Loucy (cell line): ENCODE measurements at regions not wholly inside any gene's neighbourhood (a gene's known extent, or its start where the extent isn't known, plus 50 kb on each side); places are given as distances from the start of the nearest gene placed in this dataset.

Experiments used
- H2AFZ ChIP-seq: fragments of 200-600 bp; sonication (generic); 2 replicates; pipeline ENCODE4 v1.6.0; 2016; ENCODE audit warnings: antibody characterized with exemption, mild to moderate bottlenecking, low read length, moderate library complexity
- H3F3A ChIP-seq: fragments of 200-600 bp; 2 replicates; pipeline ENCODE4 v1.6.0; 2016; ENCODE audit warnings: antibody characterized with exemption, low read depth, mild to moderate bottlenecking
- H3K27me3 ChIP-seq: fragments of 200-600 bp; sonication (generic); 2 replicates; pipeline ENCODE4 v1.6.1; 2014; ENCODE audit warnings: low read length, mild to moderate bottlenecking; ENCODE audit not compliant: insufficient read depth, poor library complexity, severe bottlenecking
- H3K36me3 ChIP-seq: fragments of 200-600 bp; sonication (generic); 2 replicates; pipeline ENCODE4 v1.6.1; 2016; ENCODE audit warnings: low read length; ENCODE audit not compliant: insufficient read depth
- H3K4me1 ChIP-seq: fragments of 200-600 bp; sonication (generic); 2 replicates; pipeline ENCODE4 v1.5.1; 2014; ENCODE audit warnings: low read length, mild to moderate bottlenecking; ENCODE audit not compliant: insufficient read depth, poor library complexity, severe bottlenecking
- H3K4me2 ChIP-seq: fragments of 200-600 bp; sonication (generic); 2 replicates; pipeline ENCODE4 v1.6.0; 2014; ENCODE audit warnings: antibody characterized with exemption, low read length, low read depth, mild to moderate bottlenecking; ENCODE audit not compliant: poor library complexity, severe bottlenecking
- H3K4me3 ChIP-seq: fragments of 200-600 bp; sonication (generic); 2 replicates; pipeline ENCODE4 v1.5.1; 2014; ENCODE audit warnings: low read length, mild to moderate bottlenecking, mixed read lengths; ENCODE audit not compliant: poor library complexity, severe bottlenecking
- H3K79me2 ChIP-seq: fragments of 200-600 bp; sonication (generic); 2 replicates; pipeline ENCODE4 v1.6.1; 2014; ENCODE audit warnings: low read length; ENCODE audit not compliant: insufficient read depth
- H3K9ac ChIP-seq: fragments of 200-600 bp; sonication (generic); 2 replicates; pipeline ENCODE4 v1.6.0; 2014; ENCODE audit warnings: mild to moderate bottlenecking, low read depth, low read length, moderate library complexity; ENCODE audit not compliant: poor library complexity, severe bottlenecking
- H3K9me2 ChIP-seq: fragments of 200-600 bp; sonication (generic); replicated peaks from 2 replicates; pipeline ENCODE4 v1.6.1; 2016; ENCODE audit warnings: low read depth, low read length, mixed read lengths
- H3K9me3 ChIP-seq: fragments of 200-600 bp; sonication (generic); 2 replicates; pipeline ENCODE4 v1.6.1; 2014; ENCODE audit warnings: mild to moderate bottlenecking, antibody characterized with exemption, low read length, low read depth; ENCODE audit not compliant: insufficient read depth
- H4K20me1 ChIP-seq: fragments of 200-600 bp; sonication (generic); 2 replicates; pipeline ENCODE4 v1.6.0; 2014; ENCODE audit warnings: antibody characterized with exemption, low read length, mild to moderate bottlenecking; ENCODE audit not compliant: insufficient read depth, poor library complexity, severe bottlenecking
- EZH2phosphoT487 ChIP-seq: fragments of 200-600 bp; IDR thresholded peaks from 2 replicates; pipeline ENCODE4 v1.6.1; 2018; ENCODE audit warnings: antibody characterized with exemption, mild to moderate bottlenecking, moderate library complexity, borderline replicate concordance
- TF ChIP-seq, protein P1 (sequence below): fragments of 200-600 bp; sonication (generic); conservative IDR thresholded peaks from 2 replicates; pipeline ENCODE4 v1.5.1; 2014; ENCODE audit warnings: mild to moderate bottlenecking, antibody characterized with exemption, low read length

DNA sequence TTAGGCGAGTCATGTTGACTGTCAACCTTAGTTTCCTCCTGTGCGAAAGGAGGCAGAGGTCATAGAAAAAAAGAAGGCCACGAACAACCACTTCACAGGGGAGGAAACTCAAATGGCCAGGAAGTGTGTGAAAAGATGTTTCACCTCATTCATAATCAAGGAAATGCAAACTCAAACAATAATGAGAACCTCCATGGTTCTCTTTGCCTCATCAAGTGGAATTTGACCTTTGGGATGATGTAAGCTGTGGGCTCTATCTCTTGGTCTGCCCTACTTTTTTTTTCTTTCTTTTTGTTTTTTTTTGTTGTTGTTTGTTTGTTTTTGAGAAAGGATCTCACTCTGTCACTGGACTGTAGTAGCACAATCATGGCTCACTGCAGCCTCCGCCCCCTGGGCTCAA lies 55.9 kb upstream of the GRHL3 start:
- TF ChIP-seq, protein P1, sequence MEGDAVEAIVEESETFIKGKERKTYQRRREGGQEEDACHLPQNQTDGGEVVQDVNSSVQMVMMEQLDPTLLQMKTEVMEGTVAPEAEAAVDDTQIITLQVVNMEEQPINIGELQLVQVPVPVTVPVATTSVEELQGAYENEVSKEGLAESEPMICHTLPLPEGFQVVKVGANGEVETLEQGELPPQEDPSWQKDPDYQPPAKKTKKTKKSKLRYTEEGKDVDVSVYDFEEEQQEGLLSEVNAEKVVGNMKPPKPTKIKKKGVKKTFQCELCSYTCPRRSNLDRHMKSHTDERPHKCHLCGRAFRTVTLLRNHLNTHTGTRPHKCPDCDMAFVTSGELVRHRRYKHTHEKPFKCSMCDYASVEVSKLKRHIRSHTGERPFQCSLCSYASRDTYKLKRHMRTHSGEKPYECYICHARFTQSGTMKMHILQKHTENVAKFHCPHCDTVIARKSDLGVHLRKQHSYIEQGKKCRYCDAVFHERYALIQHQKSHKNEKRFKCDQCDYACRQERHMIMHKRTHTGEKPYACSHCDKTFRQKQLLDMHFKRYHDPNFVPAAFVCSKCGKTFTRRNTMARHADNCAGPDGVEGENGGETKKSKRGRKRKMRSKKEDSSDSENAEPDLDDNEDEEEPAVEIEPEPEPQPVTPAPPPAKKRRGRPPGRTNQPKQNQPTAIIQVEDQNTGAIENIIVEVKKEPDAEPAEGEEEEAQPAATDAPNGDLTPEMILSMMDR, result no peak
- TF ChIP-seq EZH2phosphoT487, result no peak
- Histone ChIP-seq H4K20me1 (no peaks in the 10 kb centered on the region), H3K79me2 (no peaks in the 10 kb centered on the region), H3K4me2 (no peak overlapping the region), H3K4me1 (peaks cover 3% of the 10 kb centered on the region), H3K36me3 (no peaks in the 10 kb centered on the region), H2AFZ (no peak overlapping the region), H3K9ac (no peak overlapping the region), H3F3A (no peaks in the 10 kb centered on the region), H3K9me3 (no peaks in the 10 kb centered on the region), H3K9me2 (no peaks in the 10 kb centered on the region), H3K4me3 (no peak overlapping the region), H3K27me3 (no peaks in the 10 kb centered on the region)

DNA sequence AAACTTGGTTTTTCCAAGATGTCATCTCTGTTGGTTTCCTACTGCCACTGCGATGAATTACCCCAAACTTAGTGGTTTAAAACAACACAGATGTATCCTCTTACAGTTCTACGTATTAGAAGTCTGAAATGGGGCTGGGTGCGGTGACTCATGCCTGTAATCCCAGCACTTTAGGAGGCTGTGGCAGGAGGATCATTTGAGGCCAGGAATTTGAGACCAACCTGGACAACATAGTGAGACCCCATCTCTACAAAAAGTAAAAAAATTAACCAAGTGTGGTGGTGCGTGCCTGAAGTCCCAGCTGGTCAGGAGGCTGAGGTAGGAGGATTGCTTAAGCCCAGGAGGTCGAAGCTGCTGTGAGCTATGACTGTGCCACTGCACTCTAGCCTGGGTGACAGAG lies 57.2 kb upstream of the GRHL3 start:
- H3K36me3 ChIP-seq, result no peaks in the 10 kb centered on the region
- H3K9ac ChIP-seq, result no peak overlapping the region
- H2AFZ ChIP-seq, result no peak overlapping the region
- no peaks in the 10 kb centered on the region for H3K9me3 ChIP-seq
- no peaks in the 10 kb centered on the region for H3K27me3 ChIP-seq
- H3F3A ChIP-seq, result no peaks in the 10 kb centered on the region
- peaks cover 3% of the 10 kb centered on the region for H3K4me1 ChIP-seq
- H3K4me3 ChIP-seq, result no peak overlapping the region
- no peaks in the 10 kb centered on the region for H3K79me2 ChIP-seq
- H4K20me1 ChIP-seq, result no peaks in the 10 kb centered on the region
- no peaks in the 10 kb centered on the region for H3K9me2 ChIP-seq
- TF ChIP-seq EZH2phosphoT487, result no peak
- TF ChIP-seq, protein P1, result no peak
- no peak overlapping the region for H3K4me2 ChIP-seq

DNA sequence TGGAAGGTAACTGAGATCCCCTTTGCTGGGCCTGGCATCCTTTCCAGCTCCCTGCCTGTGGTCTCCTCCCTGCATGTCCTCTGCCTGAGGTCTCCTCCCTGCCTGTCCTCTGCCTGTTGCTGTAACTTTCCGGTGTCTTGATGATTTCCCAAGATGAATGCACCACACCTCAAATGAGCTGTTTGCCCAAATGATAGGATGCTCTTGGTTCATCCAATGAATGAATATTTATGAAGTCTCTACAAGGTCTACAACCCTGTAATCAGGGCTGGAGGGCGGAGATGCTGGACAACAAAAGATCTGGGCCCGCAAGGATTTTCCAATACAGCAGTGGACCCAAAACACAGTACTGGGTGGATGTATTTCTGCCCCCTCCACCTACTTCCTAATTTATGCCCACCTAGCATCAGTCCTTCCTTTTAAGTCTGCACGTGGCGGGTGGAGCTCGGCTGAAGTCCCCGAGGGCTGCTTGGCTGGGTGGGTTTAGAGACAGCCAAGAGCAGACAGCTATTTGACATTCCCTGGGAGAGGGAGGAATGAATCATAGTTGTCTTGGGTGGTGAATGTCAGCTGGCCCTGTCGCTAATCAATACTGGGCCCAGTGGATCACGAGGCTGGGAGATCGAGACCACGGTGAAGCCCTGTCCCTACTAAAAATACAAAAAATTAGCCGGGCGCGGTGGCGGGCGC lies 60.3 kb upstream of the GRHL3 start:
- Histone ChIP-seq H3F3A (no peaks in the 10 kb centered on the region), H3K4me1 (peaks cover 3% of the 10 kb centered on the region), H3K9me2 (no peaks in the 10 kb centered on the region), H3K4me2 (no peak overlapping the region), H3K36me3 (no peaks in the 10 kb centered on the region), H2AFZ (no peak overlapping the region), H3K27me3 (no peaks in the 10 kb centered on the region), H3K79me2 (no peaks in the 10 kb centered on the region), H4K20me1 (no peaks in the 10 kb centered on the region), H3K9ac (no peak overlapping the region), H3K9me3 (no peaks in the 10 kb centered on the region), H3K4me3 (no peak overlapping the region)
- TF ChIP-seq, protein P1, result no peak
- no peak for TF ChIP-seq EZH2phosphoT487
